ENCODE measurements at regions not wholly inside any gene's neighbourhood (a gene's known extent, or its start where the extent isn't known, plus 50 kb on each side); places are given as distances from the start of the nearest gene placed in this dataset.

DNA sequence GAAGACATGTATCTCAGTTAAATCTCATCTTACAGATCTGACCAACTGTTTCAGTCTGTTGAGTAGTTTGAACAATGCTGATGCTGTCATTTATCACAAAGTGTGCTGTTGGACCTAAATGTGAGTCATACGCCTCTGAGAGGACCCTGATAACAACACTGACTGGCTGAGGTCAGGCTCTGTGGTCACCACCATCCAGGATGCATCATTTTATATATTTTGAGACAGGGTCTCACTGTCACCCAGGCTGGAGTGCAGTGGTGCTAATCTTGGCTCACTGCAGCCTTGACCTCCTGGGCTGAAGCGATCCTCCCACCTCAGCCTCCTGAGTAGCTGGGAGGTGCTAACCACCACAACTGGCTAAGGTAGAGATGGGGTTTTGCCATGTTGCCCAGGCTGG is 181.0 kb upstream of the RGS6 start:
- TF ChIP-seq, protein P1, sequence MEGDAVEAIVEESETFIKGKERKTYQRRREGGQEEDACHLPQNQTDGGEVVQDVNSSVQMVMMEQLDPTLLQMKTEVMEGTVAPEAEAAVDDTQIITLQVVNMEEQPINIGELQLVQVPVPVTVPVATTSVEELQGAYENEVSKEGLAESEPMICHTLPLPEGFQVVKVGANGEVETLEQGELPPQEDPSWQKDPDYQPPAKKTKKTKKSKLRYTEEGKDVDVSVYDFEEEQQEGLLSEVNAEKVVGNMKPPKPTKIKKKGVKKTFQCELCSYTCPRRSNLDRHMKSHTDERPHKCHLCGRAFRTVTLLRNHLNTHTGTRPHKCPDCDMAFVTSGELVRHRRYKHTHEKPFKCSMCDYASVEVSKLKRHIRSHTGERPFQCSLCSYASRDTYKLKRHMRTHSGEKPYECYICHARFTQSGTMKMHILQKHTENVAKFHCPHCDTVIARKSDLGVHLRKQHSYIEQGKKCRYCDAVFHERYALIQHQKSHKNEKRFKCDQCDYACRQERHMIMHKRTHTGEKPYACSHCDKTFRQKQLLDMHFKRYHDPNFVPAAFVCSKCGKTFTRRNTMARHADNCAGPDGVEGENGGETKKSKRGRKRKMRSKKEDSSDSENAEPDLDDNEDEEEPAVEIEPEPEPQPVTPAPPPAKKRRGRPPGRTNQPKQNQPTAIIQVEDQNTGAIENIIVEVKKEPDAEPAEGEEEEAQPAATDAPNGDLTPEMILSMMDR (conservative IDR thresholded peaks at IDR 0.05; ENCODE audit: low read length), result no peak
- no peak for TF ChIP-seq EZH2phosphoT487 (IDR thresholded peaks at IDR 0.05; ENCODE audit: borderline replicate concordance, low read depth, low read length)
